A549 (cell line): ENCODE measurements at regions not wholly inside any gene's neighbourhood (a gene's known extent, or its start where the extent isn't known, plus 50 kb on each side); places are given as distances from the start of the nearest gene placed in this dataset.

ENCODE experiments used
- ATAC-seq, 2 experiments: fragments of 200-7000 bp in 1 of 2; fragments of >200 bp in 1 of 2; cut with Nextera tagmentation in 1 of 2; cut with Tn5 transposase in 1 of 2; 3 replicates each; pipeline versions ENCODE4 v1.8.0 to v1.9.1; 2018 to 2020; ENCODE audit warnings: mild to moderate bottlenecking in 1 of 2, moderate library complexity in 1 of 2
- CTCF ChIA-PET: fragments of 300-600 bp; sonication (Branson Sonifier 250); formaldehyde crosslinking; extraction: SDS; loops from one replicate; lab custom pipeline; 2021; ENCODE audit warnings: antibody characterized with exemption, inconsistent platforms; lab: Yijun Ruan, JAX
- POLR2A ChIA-PET: fragments of 350-600 bp; formaldehyde crosslinking; extraction: SDS; loops from one replicate; lab custom pipeline; 2021; ENCODE audit warnings: antibody characterized with exemption, inconsistent platforms; lab: Yijun Ruan, JAX
- DNase-seq, 2 experiments: peaks; one replicate each; pipeline versions ENCODE4 v3.0.0 to v3.0.0-alpha.2; 2011 to 2016; ENCODE audit warnings: low read depth in 1 of 2, low spot score in 1 of 2
- FAIRE-seq: peaks from 2 replicates; lab custom pipeline; 2011; peaks lifted over from hg19 to GRCh38; lab: Jason Lieb, UNC
- H3K27ac ChIP-seq, 2 experiments: fragments of >200 bp; sonication (Bioruptor Twin); formaldehyde crosslinking; 3 replicates each; pipeline ENCODE4 v1.5.1; 2016 to 2017
- H3K4me1 ChIP-seq: fragments of >200 bp; sonication (Bioruptor Twin); formaldehyde crosslinking; 3 replicates; pipeline ENCODE4 v1.6.1; 2016
- H3K4me2 ChIP-seq: fragments of >200 bp; sonication (Bioruptor Twin); formaldehyde crosslinking; 3 replicates; pipeline ENCODE4 v1.6.1; 2016
- H3K4me3 ChIP-seq: fragments of >200 bp; sonication (Bioruptor Twin); formaldehyde crosslinking; 3 replicates; pipeline ENCODE4 v1.5.1; 2016
- H3K9me3 ChIP-seq: fragments of >200 bp; sonication (Bioruptor Twin); formaldehyde crosslinking; 3 replicates; pipeline ENCODE4 v1.6.1; 2016
- CEBPB ChIP-seq, 2 experiments: fragments of >200 bp in 1 of 2; sonication (Bioruptor Twin) in 1 of 2; formaldehyde crosslinking in 1 of 2; IDR thresholded peaks; 2 replicates each; pipeline ENCODE4 v1.6.1; 2012 to 2016
- CHD4 ChIP-seq: fragments of 200-600 bp; sonication (generic); IDR thresholded peaks from 2 replicates; pipeline ENCODE4 v1.6.1; 2016; ENCODE audit warnings: antibody characterized with exemption, mild to moderate bottlenecking, borderline replicate concordance
- E2F6 ChIP-seq: IDR thresholded peaks from 2 replicates; pipeline ENCODE4 v1.6.1; 2012; ENCODE audit warnings: low read depth, borderline replicate concordance
- ELK1 ChIP-seq: fragments of 150-350 bp; IDR thresholded peaks from 2 replicates; pipeline ENCODE4 v1.6.1; 2014; ENCODE audit warnings: low read depth, mild to moderate bottlenecking, low read length
- KDM1A ChIP-seq: fragments of 200-600 bp; sonication (generic); IDR thresholded peaks from 2 replicates; pipeline ENCODE4 v1.6.1; 2016; ENCODE audit warnings: low read depth, mild to moderate bottlenecking
- KDM5A ChIP-seq: fragments of 200-600 bp; sonication (generic); IDR thresholded peaks from 2 replicates; pipeline ENCODE4 v1.6.1; 2016; ENCODE audit warnings: antibody characterized with exemption, mild to moderate bottlenecking
- NFE2L2 ChIP-seq: fragments of 150-350 bp; conservative IDR thresholded peaks from 2 replicates; pipeline ENCODE4 v1.6.1; 2014; ENCODE audit warnings: low read length
- NR3C1 ChIP-seq: fragments of >200 bp; sonication (Bioruptor Twin); formaldehyde crosslinking; IDR thresholded peaks from 3 replicates; pipeline ENCODE4 v1.6.1; 2017
- PHF8 ChIP-seq: fragments of 200-600 bp; sonication (generic); IDR thresholded peaks from 2 replicates; pipeline ENCODE4 v1.6.1; 2016; ENCODE audit warnings: low read depth, mild to moderate bottlenecking, antibody characterized with exemption, moderate library complexity, borderline replicate concordance
- RAD21 ChIP-seq, 2 experiments: fragments of >200 bp in 1 of 2; sonication (Bioruptor Twin) in 1 of 2; formaldehyde crosslinking in 1 of 2; IDR thresholded peaks in 1 of 2; conservative IDR thresholded peaks in 1 of 2; 2 replicates in 1 of 2; 3 replicates in 1 of 2; pipeline ENCODE4 v1.6.1; 2012 to 2018; ENCODE audit warnings: inconsistent platforms in 1 of 2
- SMC3 ChIP-seq: fragments of >200 bp; sonication (Bioruptor Twin); formaldehyde crosslinking; IDR thresholded peaks from 3 replicates; pipeline ENCODE4 v1.6.1; 2018; ENCODE audit warnings: inconsistent platforms
- TP53 ChIP-seq: fragments of 250-450 bp; sonication (Bioruptor Pico); IDR thresholded peaks from 2 replicates; pipeline ENCODE4 v1.5.0; 2021; ENCODE audit warnings: mild to moderate bottlenecking, moderate library complexity
- ZFP36 ChIP-seq: fragments of 450-650 bp; IDR thresholded peaks from 2 replicates; pipeline ENCODE4 v1.6.1; 2014; ENCODE audit warnings: borderline replicate concordance; ENCODE audit not compliant: partially characterized antibody
- WGBS: methylation state at CpG from one replicate; pipeline ENCODE4 v1.1.6; 2017; ENCODE audit errors: missing lambda C conversion rate; 5-methylcytosine and 5-hydroxymethylcytosine counted together
- TF ChIP-seq, protein P1 (sequence below): IDR thresholded peaks from 2 replicates; pipeline ENCODE4 v1.6.1; 2012
- TF ChIP-seq, protein P2 (sequence below): fragments of >200 bp; sonication (Bioruptor Twin); formaldehyde crosslinking; IDR thresholded peaks from 3 replicates; pipeline ENCODE4 v1.5.1; 2016
- TF ChIP-seq, protein P3 (sequence below): fragments of 200-600 bp; sonication (generic); IDR thresholded peaks from 2 replicates; pipeline ENCODE4 v1.6.1; 2016; ENCODE audit warnings: antibody characterized with exemption, mild to moderate bottlenecking, moderate library complexity
- TF ChIP-seq, protein P4 (sequence below): fragments of 250-450 bp; sonication (Bioruptor Pico); IDR thresholded peaks from 2 replicates; pipeline ENCODE4 v1.5.0; 2020; ENCODE audit warnings: low read depth, mild to moderate bottlenecking, moderate library complexity

- WGBS: 8% methylated on average over 3 of the region's 3 CpGs
- H3K4me2 ChIP-seq: no peak overlapping the region
- DNase-seq: no peak
- H3K4me1 ChIP-seq: no peaks in the 10 kb centered on the region
- no peak for FAIRE-seq
- no peak overlapping the region for H3K27ac ChIP-seq
- H3K4me3 ChIP-seq: no peak overlapping the region
- POLR2A ChIA-PET: no interaction called here
- CTCF ChIA-PET: no interaction called here
- TF ChIP-seq KDM5A (no peak), NR3C1 (no peak), TP53 (CRISPR knock-in tag) (no peak), RAD21 (conservative IDR thresholded peaks at IDR 0.05 in 1 of 2, IDR thresholded peaks at IDR 0.05 in 1 of 2) (no peak), CHD4 (no peak)
- TF ChIP-seq, protein P1, sequence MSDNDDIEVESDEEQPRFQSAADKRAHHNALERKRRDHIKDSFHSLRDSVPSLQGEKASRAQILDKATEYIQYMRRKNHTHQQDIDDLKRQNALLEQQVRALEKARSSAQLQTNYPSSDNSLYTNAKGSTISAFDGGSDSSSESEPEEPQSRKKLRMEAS: no peak
- no peaks in the 10 kb centered on the region for H3K9me3 ChIP-seq
- no peak for ATAC-seq
These were observed 111.7 kb upstream of the TMEM161B start for GRCh38 chr5:88380332-88380731.

DNA sequence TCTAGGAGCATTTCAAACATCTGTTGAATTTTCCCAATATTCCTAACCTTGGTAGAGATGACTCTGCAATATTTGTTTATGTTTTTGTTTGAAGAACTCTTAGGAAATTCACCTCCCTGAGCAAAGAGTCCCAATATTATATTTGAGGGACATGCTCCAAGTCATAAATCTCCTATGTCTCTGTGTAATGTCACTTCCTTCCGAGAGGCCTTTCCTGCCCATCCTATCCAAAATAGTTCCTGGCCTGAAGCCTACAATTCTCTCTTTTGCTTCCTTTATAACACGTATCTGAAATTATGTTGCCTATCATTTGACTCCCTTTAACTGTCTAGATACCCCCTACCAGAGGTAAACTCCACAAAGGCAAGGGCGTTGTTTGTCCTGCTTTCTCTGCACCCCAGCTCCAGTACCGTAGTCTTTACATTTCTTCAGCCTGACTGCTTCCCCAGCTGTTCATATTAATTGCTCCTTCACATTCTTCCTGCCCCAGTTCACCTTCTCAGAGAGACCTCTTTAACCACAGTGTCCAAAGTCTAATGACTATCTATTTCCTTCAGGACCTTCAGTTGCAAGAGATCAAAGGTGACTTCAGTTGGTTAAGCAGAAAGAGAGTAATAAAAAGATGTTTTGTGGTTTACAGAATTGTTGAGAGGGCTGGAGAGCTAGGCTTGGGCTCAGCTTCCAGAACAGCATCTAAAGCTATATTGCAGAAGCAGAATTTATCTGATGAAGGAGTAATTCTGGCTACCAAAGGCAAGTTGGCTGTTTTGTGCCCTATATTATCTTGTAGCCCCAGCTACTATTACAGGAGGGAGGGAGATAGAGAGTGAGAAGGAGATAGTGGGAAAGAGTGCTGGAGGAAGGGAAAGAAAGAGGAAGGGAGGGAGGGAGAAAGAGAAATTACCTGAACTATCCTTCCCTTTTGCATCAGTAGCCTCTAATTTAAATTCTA, 109.3 kb upstream of the TMEM161B start:
- CTCF ChIA-PET: no interaction called here
- DNase-seq (no peak), FAIRE-seq (no peak), ATAC-seq (no peak)
- POLR2A ChIA-PET: no interaction called here
- TF ChIP-seq ELK1 (no peak), ZFP36 (no peak), E2F6 (no peak), PHF8 (no peak), KDM1A (no peak), SMC3 (no peak), NFE2L2 (no peak), KDM5A (no peak), CEBPB (IDR thresholded peaks at IDR 0.05) (no peak)
- TF ChIP-seq, protein P2, sequence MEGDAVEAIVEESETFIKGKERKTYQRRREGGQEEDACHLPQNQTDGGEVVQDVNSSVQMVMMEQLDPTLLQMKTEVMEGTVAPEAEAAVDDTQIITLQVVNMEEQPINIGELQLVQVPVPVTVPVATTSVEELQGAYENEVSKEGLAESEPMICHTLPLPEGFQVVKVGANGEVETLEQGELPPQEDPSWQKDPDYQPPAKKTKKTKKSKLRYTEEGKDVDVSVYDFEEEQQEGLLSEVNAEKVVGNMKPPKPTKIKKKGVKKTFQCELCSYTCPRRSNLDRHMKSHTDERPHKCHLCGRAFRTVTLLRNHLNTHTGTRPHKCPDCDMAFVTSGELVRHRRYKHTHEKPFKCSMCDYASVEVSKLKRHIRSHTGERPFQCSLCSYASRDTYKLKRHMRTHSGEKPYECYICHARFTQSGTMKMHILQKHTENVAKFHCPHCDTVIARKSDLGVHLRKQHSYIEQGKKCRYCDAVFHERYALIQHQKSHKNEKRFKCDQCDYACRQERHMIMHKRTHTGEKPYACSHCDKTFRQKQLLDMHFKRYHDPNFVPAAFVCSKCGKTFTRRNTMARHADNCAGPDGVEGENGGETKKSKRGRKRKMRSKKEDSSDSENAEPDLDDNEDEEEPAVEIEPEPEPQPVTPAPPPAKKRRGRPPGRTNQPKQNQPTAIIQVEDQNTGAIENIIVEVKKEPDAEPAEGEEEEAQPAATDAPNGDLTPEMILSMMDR: no peak
- TF ChIP-seq, protein P3, sequence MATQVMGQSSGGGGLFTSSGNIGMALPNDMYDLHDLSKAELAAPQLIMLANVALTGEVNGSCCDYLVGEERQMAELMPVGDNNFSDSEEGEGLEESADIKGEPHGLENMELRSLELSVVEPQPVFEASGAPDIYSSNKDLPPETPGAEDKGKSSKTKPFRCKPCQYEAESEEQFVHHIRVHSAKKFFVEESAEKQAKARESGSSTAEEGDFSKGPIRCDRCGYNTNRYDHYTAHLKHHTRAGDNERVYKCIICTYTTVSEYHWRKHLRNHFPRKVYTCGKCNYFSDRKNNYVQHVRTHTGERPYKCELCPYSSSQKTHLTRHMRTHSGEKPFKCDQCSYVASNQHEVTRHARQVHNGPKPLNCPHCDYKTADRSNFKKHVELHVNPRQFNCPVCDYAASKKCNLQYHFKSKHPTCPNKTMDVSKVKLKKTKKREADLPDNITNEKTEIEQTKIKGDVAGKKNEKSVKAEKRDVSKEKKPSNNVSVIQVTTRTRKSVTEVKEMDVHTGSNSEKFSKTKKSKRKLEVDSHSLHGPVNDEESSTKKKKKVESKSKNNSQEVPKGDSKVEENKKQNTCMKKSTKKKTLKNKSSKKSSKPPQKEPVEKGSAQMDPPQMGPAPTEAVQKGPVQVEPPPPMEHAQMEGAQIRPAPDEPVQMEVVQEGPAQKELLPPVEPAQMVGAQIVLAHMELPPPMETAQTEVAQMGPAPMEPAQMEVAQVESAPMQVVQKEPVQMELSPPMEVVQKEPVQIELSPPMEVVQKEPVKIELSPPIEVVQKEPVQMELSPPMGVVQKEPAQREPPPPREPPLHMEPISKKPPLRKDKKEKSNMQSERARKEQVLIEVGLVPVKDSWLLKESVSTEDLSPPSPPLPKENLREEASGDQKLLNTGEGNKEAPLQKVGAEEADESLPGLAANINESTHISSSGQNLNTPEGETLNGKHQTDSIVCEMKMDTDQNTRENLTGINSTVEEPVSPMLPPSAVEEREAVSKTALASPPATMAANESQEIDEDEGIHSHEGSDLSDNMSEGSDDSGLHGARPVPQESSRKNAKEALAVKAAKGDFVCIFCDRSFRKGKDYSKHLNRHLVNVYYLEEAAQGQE: no peak
- TF ChIP-seq, protein P4, sequence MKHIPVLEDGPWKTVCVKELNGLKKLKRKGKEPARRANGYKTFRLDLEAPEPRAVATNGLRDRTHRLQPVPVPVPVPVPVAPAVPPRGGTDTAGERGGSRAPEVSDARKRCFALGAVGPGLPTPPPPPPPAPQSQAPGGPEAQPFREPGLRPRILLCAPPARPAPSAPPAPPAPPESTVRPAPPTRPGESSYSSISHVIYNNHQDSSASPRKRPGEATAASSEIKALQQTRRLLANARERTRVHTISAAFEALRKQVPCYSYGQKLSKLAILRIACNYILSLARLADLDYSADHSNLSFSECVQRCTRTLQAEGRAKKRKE: no peak
- Histone ChIP-seq H3K4me3 (no peak overlapping the region), H3K9me3 (no peaks in the 10 kb centered on the region), H3K4me1 (no peaks in the 10 kb centered on the region), H3K4me2 (no peak overlapping the region), H3K27ac (no peak overlapping the region)
- WGBS: 20% methylated on average over 4 of the region's 4 CpGs
